ENCODE measurements at regions not wholly inside any gene's neighbourhood (a gene's known extent, or its start where the extent isn't known, plus 50 kb on each side); places are given as distances from the start of the nearest gene placed in this dataset.

DNA sequence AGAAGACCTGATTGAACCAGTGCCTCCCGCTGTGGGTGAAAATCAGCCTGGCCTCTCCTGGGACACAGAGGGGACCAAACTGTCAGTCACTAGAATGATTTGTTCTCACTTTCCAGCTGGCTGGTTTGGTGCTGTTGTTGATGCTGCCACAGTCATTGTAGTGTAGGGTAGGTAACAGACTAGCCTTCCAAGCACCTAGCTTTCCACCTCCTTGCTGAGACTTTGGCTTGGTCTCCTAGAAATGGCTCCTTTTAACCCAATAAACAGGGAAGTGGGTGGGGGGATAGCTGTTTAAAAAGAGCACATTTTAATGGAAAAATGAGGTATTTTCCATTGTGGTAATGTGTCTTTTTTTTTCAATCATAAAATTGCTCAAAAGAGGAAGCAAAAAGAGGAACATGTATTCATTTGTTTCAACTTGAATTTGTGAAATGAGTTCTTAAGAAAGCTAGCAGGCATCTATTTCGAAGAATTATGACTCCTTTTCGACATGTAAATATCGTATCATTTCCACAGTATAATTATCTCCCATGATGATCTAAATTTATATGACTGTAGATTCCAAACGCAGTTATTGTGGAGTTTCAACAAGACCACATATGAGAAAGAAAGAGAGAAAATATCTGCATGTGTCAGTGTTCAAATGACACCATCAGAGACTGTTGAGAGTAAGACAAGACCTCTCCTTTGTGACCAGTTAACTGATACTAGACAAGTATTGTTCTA, 190.1 kb downstream of the HLX start:
- DNase-seq (ENCODE audit: low read depth in 2 of 3, low spot score in 1 of 3), result no peak

DNA sequence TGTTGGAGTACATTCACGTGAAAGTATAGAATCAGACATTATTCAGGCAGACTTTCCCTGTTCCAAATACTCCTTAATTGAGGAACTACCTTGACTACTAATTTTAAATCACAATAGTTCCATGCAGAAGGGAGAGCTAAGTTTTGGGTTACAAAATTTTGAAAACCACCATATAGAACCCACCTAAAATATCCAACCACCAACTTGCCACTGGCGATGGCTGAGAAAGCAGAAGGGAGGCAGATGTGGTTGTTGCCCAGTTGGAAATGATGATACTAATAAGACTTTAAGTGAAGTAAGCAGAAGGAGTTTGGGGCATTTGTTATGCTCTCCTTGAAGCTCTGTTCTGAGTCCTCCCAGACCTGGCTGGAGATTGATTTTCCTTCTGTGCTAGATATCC, 190.7 kb downstream of the HLX start:
- no peak for DNase-seq (ENCODE audit: low read depth in 2 of 3, low spot score in 1 of 3)

DNA sequence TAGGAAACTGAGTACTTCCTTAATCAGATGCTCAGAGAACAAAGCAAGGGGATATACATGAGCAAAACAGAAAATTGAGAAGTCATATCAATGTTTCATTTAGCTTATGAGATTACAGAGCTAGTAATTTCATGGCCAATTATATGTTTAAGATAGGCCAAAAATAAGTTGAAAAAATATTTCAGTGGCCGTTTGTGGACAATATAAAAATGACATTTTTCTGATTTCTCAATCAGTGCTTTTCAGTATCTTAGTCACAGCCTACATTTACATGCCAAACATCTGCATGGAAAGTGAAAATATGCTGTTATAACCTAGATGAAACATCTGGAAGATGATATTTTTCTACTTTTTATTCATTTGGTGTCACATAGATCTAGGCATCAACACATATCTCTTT, 192.5 kb downstream of the HLX start:
- DNase-seq (ENCODE audit: low read depth in 2 of 3, low spot score in 1 of 3), result no peak

DNA sequence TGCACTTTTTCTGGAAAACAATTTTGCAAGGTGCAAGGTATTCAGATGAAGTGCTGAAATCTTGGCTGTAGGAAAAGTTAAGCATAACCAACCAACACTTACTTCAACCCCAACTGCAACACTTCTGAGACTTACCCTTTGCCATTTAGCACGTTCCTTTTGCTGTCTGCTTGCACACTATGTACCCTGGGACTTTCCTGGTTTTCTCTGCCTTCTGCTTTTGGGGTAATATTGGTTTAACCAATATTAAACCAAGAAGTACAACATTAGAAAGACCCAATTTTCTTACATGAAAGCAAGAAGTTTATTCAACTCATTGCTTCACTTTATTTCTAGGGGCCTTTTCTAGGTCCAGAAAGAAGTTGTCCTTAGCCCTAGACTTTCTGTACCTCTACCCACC, 193.0 kb downstream of the HLX start:
- DNase-seq (ENCODE audit: low read depth in 2 of 3, low spot score in 1 of 3), result no peak

DNA sequence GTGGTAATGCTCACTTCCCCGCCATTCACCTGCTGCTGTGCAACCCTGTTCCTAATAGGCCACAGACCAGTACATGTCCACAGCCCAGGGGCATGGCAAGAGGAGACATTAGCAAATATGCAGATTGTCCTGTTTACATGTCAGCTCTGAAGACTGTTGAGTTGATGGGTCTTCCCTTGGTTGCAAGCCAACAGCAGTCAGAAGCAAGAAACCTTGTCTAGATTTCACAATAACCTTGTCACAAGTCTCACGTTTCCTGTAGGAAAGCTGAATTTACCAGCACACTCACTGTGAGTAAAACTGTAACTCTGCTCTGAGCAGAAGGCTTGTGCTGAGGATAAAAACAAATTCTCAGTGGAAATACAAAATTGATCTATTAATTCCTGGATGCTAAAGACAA, 195.1 kb downstream of the HLX start:
- no peak for DNase-seq (ENCODE audit: low read depth in 2 of 3, low spot score in 1 of 3)

DNA sequence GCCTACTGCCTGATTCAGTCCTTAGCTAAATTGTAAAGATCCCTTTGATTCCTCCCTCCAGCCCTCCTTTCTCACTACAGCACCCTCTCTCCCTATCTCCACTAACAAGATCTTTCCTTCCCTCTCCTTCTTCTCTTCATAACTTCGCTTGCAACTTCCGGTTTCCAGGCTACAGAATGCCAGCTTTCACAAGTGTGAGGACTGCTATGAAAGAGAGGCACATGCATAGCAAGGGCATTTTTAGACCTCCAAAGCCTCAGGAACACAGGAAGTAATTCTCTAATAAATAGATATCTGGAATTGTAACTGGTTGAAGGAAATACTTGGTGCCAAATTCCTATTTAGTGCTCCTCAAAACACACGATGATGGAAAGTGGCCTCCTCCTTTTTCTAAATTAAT, 196.7 kb downstream of the HLX start:
- no peak for DNase-seq (ENCODE audit: low read depth in 2 of 3, low spot score in 1 of 3)

DNA sequence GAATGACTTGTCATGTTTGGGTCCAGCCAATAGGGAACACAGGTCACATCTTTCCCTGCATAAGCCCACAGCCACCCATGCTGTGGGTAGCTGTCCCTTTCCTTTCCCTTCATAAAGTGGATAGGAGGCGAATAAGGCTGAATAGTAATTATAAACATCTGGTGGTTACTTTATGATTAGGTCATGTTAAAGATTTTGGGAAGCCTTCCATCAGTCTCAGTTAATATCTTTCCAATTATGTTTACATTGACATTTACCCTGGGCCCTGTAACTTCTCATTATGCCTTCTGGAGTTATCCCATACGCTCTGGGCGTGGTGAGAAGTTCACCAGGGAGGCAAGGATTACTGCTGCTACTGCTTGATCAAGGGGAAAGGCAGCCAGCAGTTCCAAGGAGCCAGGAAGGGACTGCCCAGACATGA, 197.2 kb downstream of the HLX start:
- DNase-seq (ENCODE audit: low read depth in 2 of 3, low spot score in 1 of 3), result no peak

DNA sequence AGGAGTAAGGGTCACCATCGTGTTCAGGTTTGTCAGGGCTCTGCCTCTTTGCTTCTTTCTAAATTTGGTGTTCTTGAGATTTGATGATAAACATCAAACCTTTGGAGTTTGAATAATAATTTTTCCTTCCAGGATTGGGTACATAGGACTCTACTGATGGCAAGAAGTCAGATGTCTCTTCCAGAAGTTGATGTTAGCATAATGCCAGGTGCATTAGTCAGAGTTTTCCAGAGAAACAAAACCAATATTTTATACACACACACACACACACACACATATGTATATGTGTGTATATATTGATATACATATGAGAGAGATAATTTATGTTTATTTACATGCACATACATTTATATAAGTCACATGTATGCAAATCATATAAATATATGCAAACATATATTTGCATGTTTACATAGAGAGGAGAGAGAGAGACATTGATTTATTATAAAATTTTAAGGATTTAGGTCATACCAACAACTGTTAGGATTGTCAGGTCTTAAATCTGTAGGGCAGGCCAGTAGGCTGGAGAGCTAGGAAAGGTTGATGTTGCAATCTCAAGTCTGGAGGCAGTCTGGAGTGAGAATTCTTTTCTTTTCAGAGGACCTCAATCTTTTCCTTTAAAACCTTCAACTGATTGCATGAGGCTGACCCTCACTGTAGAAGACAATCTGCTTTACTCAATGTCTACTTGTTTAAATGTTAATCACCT, 199.2 kb downstream of the HLX start:
- DNase-seq (ENCODE audit: low read depth in 2 of 3, low spot score in 1 of 3), result no peak

DNA sequence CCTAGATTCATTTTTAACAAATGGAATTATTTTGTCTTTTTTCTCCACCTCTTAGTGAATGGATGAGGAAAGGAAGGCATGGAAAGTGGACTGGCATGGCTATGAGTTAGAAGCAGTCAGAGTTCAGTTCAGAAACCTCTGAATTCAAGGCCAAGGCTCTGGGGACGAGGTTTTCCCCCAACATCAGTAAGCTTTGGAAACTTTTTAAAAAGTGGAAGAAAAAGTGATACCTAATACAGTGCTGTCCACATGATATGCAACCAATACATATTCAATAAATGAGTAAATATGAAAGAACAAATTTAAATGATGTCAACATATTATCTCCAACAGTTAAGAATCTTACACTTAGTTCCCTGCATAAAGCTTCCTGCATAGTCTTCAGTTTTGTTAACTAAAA, 204.7 kb downstream of the HLX start:
- no peak for DNase-seq (ENCODE audit: low read depth in 2 of 3, low spot score in 1 of 3)

DNA sequence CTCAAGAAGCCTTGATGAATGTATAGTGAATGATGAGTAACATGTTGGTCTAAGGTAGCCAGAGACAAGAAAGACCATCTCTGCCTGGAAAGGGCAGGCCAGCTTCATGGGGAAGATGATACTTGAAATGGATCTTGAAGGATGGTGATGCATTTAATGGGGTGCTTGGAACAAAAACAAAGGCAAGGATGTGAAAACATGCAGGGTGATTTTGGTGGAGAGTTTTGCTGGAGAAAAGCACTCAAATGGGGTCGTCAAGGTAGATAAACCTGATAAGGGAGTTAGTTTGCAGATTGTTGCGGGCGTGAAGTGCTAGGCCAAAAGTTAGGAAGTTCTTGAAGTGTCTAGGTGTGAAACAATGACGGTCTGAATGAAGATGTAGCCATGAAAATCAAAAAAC, 205.4 kb downstream of the HLX start:
- no peak for DNase-seq (ENCODE audit: low read depth in 2 of 3, low spot score in 1 of 3)

DNA sequence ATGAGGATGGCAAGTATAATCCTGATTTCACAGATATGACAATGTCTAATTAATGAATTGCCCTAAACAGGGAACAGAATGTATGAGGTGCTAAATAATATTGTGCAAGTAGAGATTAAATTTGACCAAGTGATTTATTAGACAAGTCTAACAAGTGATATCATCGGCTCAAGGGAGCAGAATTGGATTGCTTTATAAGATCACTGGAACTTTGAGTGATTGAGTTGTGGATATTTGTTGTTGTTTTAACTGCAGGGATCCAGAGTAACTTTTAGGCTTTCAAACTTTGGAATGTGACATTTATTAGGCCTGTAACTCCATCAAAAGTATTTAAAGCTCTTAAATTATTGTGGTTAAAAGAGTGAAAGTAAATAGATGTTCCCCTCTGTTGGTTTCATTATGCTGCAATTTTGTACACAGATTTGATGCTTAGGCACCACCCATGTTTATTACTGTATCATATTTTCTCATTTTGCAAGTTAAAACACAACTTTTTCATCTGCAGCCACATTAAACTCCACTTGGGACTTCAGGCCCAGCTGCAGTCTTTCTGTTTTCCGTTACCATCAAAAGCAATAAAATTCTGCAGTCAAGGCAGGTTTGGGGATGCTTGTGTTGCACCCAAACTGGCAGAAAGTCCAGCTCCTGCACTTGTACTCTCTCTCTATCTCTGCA, 206.6 kb downstream of the HLX start:
- DNase-seq (ENCODE audit: low read depth in 2 of 3, low spot score in 1 of 3), result no peak

DNA sequence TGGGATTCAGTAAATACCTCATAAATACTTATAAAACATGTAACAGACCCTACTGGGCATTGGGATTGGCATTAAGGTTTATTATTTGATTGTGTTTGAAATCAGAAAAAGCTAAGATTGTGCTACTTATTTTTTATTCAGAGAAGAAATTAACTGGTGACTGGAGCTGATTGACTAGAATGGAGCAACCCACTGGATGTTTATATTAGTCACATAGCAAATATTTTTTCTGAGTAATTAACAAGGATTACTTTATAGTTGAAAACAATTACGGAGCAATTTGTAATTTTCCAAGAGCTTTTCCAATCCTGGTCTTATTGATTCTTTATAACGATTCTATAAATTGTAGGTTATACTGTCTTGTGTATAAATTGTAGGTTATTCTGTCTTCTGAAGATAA, 208.7 kb downstream of the HLX start:
- no peak for DNase-seq (ENCODE audit: low read depth in 2 of 3, low spot score in 1 of 3)

DNA sequence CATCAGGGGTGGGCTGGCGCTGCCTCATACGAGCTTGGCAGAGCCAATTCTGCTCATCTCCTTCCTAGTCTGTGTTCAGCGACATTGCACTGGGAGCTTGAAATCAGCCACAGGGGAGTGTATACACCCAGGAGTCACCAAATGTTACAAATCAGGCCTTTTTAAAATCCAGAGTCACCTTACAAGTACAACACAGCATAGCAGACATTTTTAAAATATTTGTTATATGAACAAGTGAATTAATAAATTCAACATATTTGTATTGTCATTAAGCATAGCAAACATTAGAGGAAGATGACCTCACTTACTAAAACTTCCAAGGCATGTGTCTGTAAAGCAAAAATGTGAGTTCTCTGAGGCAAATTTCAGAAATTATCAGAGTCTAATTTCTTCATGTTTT, 210.0 kb downstream of the HLX start:
- no peak for DNase-seq (ENCODE audit: low read depth in 2 of 3, low spot score in 1 of 3)

DNA sequence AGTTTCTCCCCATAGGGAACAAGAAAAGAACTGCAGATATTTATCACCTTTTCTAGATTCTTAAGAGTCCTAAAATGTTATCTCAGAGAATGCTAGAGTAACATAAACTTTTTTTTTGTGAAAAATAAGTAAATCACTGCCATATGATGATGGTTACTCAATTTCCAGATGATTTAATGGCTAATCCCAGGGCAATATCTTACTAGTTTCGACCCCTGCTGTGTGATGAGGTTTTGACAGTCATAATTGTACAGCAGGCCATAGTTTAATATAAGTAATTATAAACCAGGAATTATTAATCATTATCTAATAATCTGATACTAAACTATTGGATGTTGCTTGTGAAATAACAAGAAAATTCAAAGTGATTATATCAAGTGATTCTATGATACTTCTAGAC, 210.6 kb downstream of the HLX start:
- no peak for DNase-seq (ENCODE audit: low read depth in 2 of 3, low spot score in 1 of 3)

DNA sequence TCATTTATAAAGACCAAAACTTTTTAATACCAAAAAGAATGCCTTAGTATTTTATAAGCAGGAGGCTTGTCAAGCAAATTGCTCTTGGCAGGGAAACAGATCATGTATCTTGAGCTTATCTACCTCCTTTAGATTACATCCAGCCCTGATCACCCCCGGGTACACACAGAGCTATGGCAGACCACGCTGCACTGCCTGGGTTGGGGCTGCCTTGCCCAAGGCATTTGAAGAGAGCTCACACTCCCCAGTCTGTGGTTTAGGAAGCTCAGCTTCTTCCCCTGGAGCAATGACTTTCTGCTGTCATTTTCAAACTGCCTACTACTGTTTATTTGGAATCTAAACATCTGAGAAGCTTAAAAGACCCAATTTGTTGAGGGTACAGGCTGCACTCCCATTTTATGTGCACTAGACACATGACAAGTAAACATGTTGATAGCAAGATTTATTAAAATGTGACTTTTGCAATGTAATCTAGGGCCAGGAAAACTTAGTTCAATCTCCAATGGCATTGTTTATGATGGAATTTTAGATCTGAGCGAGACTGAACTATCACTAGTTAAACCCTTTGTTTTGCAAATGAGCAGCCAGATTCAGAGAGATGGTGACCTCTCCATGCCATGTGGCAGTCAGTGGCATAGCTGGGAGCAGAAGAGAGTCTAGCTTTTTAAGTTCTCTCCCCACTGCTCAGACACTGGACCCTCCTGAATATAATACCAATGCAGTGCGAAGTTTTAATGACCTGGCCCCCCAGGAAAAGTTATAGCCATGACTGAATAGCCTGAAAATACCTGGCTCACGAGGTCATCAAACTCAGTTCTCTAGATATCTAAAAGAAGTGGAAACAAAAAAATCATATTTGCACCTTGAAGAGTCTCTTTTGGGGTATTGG, 214.9 kb downstream of the HLX start:
- DNase-seq (ENCODE audit: low read depth in 2 of 3, low spot score in 1 of 3), result no peak

DNA sequence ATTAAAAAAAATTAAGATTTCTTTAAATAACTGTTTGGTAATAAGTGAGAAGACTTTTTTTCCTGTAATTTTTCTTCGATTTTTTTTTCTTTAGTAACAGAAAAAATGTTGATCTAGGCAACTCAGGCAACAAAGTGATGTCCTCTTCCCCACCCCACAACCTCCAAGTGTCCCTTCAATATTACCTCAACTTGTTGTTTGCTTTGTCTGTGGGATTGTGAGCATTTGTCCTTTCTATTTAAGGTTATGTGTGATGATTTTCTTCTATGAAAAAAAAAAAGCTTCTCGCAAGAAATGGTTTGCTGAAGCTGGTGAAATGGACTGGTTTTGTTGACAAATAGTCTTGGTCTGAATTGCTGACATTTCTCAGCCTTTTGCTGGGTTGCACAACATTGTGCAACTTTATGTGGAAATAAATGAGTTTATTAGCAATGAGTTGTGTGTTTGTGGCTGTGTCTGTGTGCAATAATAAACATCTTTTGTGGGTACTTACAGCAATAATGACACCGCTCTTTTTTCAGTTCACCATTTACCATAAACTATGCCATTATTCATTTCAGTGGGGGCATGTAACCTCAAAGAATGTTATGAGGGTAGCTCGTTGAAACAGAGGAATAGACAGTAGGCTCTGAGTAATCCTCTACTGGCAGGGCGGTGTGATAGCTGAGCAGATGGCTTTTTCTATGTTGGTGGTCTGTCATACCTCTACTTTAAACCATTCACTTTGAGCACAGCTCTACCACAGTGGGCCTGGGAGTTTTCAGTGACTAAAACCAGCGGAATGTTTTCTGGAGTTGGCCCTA, 218.4 kb downstream of the HLX start:
- no peak for DNase-seq (ENCODE audit: low read depth in 2 of 3, low spot score in 1 of 3)

DNA sequence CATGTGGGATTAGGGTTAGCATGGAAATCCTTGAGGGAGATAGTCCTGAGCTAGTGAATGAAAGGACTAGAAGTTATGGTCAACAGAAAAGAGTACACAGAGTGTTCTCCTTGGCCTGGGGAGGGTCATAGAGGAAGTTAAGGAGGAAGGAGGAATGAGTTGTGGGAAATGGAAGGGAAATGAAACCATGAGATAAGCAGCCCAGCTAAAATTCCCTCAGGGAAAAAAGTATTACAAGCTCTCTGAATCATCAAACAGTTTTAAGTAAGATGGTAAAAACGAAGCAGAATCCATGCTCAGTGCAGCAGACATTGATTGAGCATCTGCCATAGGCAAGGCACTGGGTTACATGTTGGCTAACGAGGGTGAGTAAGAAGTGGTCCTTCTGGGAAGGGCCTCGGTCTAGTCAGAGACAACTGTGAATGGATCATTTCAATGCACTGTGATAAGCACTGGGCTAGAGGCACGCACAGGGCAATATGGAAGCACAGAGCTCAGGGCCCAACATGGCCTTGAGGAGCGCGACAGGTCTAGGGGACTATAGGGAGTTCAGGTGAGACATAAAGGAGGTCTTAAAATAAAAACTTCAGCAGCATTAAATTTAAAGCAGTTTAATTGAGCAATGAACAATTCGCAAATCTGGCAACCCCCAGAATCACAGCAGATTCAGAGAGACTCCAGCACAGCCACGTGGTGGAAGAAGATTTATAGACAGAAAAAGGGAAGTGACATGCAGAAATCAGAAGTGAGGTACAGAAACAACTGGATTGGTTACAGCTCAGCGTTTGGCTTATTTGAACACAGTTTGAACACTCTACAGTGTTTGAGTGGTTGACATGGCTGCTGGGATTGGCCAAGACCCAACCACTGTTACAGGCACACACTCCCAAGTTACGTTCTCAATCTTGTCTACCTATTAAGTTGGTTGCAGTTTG, 219.5 kb downstream of the HLX start:
- no peak for DNase-seq (ENCODE audit: low read depth in 2 of 3, low spot score in 1 of 3)

DNA sequence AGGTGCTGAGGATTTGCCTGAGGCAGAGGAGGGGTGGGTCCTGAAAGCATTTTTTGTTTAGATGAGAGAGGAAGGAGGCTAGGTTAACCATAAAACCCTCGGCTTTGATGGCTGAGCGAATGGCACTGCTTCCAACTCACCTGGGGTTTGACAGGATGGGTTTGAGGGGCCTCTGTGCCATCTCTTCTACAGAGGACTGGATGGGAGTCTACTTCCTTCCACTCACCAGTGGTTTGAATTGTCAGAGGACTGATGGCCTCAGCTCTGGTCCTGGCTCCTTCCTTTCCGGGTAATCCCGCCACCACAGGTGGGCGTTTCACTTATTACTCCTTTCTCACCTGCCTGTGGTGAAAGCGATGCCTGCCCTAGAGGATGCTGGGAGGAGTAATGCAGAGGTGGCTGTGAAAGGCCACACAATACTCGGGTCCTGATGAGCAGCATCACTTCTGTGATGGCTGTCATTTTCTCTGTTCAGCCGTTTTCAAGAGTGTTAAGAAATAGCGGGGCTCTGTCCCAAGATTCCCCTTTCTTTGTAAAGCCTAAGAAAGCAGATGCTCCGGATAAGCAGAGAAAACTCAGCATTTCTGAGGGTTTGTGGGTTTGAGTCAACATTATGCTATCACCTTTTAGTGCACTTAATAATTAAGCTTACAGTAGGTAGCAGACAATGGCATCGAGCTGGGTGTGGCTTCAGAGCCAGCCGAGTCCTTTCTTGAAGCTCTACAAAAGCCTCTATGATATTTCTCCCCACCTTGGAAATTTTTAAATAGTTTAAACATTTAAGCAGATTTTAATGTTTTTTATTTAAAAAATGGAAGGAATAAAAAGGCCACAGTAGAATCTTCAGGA, 220.7 kb downstream of the HLX start:
- DNase-seq (ENCODE audit: low read depth in 2 of 3, low spot score in 1 of 3), result no peak

DNA sequence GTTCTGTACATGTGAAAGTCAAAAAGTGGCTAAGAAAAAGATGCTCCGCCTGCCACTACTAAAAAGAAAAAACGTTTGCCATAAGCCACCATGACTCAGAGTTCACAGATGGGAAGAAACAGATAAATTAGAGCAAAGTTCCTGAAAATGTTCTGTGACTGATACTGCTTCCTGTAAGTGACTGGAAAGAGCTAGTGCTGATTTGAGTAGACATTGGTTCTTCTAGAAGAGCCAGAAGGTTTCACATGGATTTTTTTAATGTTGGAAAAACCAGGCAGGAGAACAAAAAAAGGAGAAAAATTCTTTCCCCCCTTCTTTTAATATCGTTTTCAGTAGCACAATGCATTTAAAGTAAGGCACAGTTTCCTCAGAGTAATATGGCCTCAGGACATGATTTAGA, 221.4 kb downstream of the HLX start:
- DNase-seq (ENCODE audit: low read depth in 2 of 3, low spot score in 1 of 3), result no peak
